AG09309 (cell line): ENCODE measurements at regions not wholly inside any gene's neighbourhood (a gene's known extent, or its start where the extent isn't known, plus 50 kb on each side); places are given as distances from the start of the nearest gene placed in this dataset.

Experiments
- DNase-seq: peaks from one replicate; pipeline ENCODE4 v3.0.0-alpha.2; 2010; ENCODE audit warnings: low read depth
- H3K4me3 ChIP-seq: 2 replicates; pipeline ENCODE4 v1.5.1; 2011; ENCODE audit warnings: mild to moderate bottlenecking, low read depth, low read length, moderate library complexity; ENCODE audit not compliant: control insufficient read depth
- CTCF ChIP-seq: IDR thresholded peaks from 2 replicates; pipeline ENCODE4 v1.5.1; 2011; ENCODE audit warnings: mild to moderate bottlenecking, low read depth, low read length, inconsistent platforms; ENCODE audit not compliant: insufficient read depth, control insufficient read depth; ENCODE audit errors: missing control alignments

GRCh38 chr7:1290679-1291356 lies 58.1 kb downstream of the UNCX start:
- peak; percentile 44 for DNase-seq
- TF ChIP-seq CTCF: peak; percentile 51
- peak overlapping the region; percentile 45 for H3K4me3 ChIP-seq

- no peak overlapping the region for H3K4me3 ChIP-seq
- no peak for DNase-seq
- no peak for TF ChIP-seq CTCF
These were observed 58.7 kb downstream of the UNCX start for GRCh38 chr7:1291357-1291689.

- DNase-seq: no peak
- H3K4me3 ChIP-seq: no peak overlapping the region
- TF ChIP-seq CTCF: no peak
These were observed 59.4 kb downstream of the UNCX start for GRCh38 chr7:1291845-1292765.

GRCh38 chr7:1292972-1293830 lies 60.5 kb downstream of the UNCX start:
- no peak for TF ChIP-seq CTCF
- no peak for DNase-seq
- no peak overlapping the region for H3K4me3 ChIP-seq

GRCh38 chr7:1293950-1294411 lies 61.3 kb downstream of the UNCX start:
- no peak for DNase-seq
- H3K4me3 ChIP-seq: no peak overlapping the region
- no peak for TF ChIP-seq CTCF

GRCh38 chr7:1295776-1296355 lies 63.2 kb downstream of the UNCX start:
- TF ChIP-seq CTCF: no peak
- DNase-seq: no peak
- no peak overlapping the region for H3K4me3 ChIP-seq
